ENCODE measurements at regions not wholly inside any gene's neighbourhood (a gene's known extent, or its start where the extent isn't known, plus 50 kb on each side); places are given as distances from the start of the nearest gene placed in this dataset.

DNA sequence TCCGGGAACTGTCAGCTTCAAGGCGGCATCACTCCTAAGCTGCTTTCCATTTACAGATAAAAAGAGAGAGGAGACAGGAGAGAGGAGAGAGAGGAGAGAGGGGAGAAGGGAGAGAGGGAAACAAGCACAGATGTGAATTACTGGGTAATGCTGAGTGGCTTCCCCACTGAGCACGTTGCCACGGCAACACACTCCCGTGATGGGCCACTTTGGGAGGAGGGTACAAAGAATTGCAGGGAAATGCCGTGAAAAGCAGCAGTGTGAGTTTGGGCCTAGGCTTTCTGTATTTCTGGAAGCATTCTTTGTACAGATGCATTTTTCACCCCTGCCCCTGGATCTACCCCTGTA lies 128.0 kb upstream of the IRF2BP2 start:
- Histone ChIP-seq H3K4me1 (ENCODE audit: control insufficient read depth, insufficient read depth, low read length, poor library complexity, severe bottlenecking) (no peaks in the 10 kb centered on the region), H3K27ac (ENCODE audit: insufficient read depth, low read length, poor library complexity, severe bottlenecking) (no peak overlapping the region), H3K27me3 (replicated peaks; ENCODE audit: control insufficient read depth, insufficient read depth, low read length, poor library complexity, severe bottlenecking) (no peaks in the 10 kb centered on the region), H3K9me3 (ENCODE audit: control insufficient read depth, low read length) (no peaks in the 10 kb centered on the region), H3K36me3 (ENCODE audit: control insufficient read depth, insufficient read depth, low read length) (no peaks in the 10 kb centered on the region), H3K4me3 (ENCODE audit: insufficient read depth, low read depth, low read length, poor library complexity, severe bottlenecking) (no peak overlapping the region)
- DNase-seq = no peak

GRCh38 chr1:234735916-234736315 lies 125.9 kb upstream of the IRF2BP2 start:
- H3K27ac ChIP-seq (ENCODE audit: insufficient read depth, low read length, poor library complexity, severe bottlenecking) = no peak overlapping the region
- no peaks in the 10 kb centered on the region for H3K27me3 ChIP-seq (replicated peaks; ENCODE audit: control insufficient read depth, insufficient read depth, low read length, poor library complexity, severe bottlenecking)
- no peak for DNase-seq
- no peak overlapping the region for H3K4me3 ChIP-seq (ENCODE audit: insufficient read depth, low read depth, low read length, poor library complexity, severe bottlenecking)
- no peaks in the 10 kb centered on the region for H3K36me3 ChIP-seq (ENCODE audit: control insufficient read depth, insufficient read depth, low read length)
- no peaks in the 10 kb centered on the region for H3K9me3 ChIP-seq (ENCODE audit: control insufficient read depth, low read length)
- H3K4me1 ChIP-seq (ENCODE audit: control insufficient read depth, insufficient read depth, low read length, poor library complexity, severe bottlenecking) = peaks cover 14% of the 10 kb centered on the region

- Histone ChIP-seq H3K27ac (ENCODE audit: insufficient read depth, low read length, poor library complexity, severe bottlenecking) (no peak overlapping the region), H3K4me3 (ENCODE audit: insufficient read depth, low read depth, low read length, poor library complexity, severe bottlenecking) (no peak overlapping the region), H3K36me3 (ENCODE audit: control insufficient read depth, insufficient read depth, low read length) (no peaks in the 10 kb centered on the region), H3K4me1 (ENCODE audit: control insufficient read depth, insufficient read depth, low read length, poor library complexity, severe bottlenecking) (peaks cover 18% of the 10 kb centered on the region), H3K9me3 (ENCODE audit: control insufficient read depth, low read length) (no peaks in the 10 kb centered on the region), H3K27me3 (replicated peaks; ENCODE audit: control insufficient read depth, insufficient read depth, low read length, poor library complexity, severe bottlenecking) (no peaks in the 10 kb centered on the region)
- DNase-seq = no peak
Measured at GRCh38 chr1:234735476-234735875, 125.5 kb upstream of the IRF2BP2 start.

- Histone ChIP-seq H3K27me3 (replicated peaks; ENCODE audit: control insufficient read depth, insufficient read depth, low read length, poor library complexity, severe bottlenecking) (no peaks in the 10 kb centered on the region), H3K27ac (ENCODE audit: insufficient read depth, low read length, poor library complexity, severe bottlenecking) (no peak overlapping the region), H3K4me3 (ENCODE audit: insufficient read depth, low read depth, low read length, poor library complexity, severe bottlenecking) (no peak overlapping the region), H3K4me1 (ENCODE audit: control insufficient read depth, insufficient read depth, low read length, poor library complexity, severe bottlenecking) (peaks cover 24% of the 10 kb centered on the region), H3K36me3 (ENCODE audit: control insufficient read depth, insufficient read depth, low read length) (no peaks in the 10 kb centered on the region), H3K9me3 (ENCODE audit: control insufficient read depth, low read length) (no peaks in the 10 kb centered on the region)
- DNase-seq = no peak
Measured at GRCh38 chr1:234734869-234735268, 124.9 kb upstream of the IRF2BP2 start.

DNA sequence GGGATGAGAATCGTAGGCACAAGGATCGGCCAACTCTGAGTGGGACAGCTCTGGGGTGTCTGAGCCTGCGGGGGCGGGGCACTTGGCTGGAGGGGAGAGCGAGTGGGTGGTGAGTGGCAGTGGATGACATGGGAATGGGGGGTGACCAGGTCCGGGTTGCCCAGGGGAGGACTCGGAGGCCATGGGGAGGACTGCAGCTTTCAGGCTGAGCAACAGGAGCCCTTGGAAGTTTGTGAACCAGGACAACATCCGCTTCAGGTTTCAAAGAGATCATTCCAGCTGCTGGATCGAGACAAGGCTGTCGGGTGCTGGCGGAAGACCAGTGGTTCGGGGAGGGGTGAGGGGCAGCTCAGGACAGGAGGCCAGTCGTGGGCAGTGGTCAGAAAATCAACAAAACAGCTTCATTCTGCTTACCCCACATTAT lies 124.4 kb upstream of the IRF2BP2 start:
- H3K9me3 ChIP-seq (ENCODE audit: control insufficient read depth, low read length) = no peaks in the 10 kb centered on the region

DNA sequence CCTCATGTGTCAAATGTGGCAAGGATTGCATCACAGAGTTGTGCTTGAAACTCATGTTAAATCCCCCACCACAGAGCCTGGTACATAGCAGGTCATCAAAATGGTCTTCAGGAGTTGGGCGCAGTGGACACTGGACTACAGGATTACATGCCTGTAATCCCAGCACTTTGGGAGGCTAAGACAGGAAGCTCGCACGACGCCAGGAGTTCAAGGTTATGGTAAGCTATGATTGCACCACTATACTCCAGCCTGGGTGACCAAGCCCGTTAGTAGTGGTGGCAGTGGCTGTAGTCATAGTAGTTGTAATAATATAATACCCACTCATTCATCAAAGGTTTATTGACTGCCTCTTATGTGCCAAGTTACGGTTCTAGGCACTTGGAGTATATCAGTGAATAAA lies 123.4 kb upstream of the IRF2BP2 start:
- no peak overlapping the region for H3K4me3 ChIP-seq (ENCODE audit: insufficient read depth, low read depth, low read length, poor library complexity, severe bottlenecking)
- H3K4me1 ChIP-seq (ENCODE audit: control insufficient read depth, insufficient read depth, low read length, poor library complexity, severe bottlenecking) = peaks cover 24% of the 10 kb centered on the region
- H3K9me3 ChIP-seq (ENCODE audit: control insufficient read depth, low read length) = no peaks in the 10 kb centered on the region
- no peaks in the 10 kb centered on the region for H3K36me3 ChIP-seq (ENCODE audit: control insufficient read depth, insufficient read depth, low read length)
- DNase-seq = no peak
- no peaks in the 10 kb centered on the region for H3K27me3 ChIP-seq (replicated peaks; ENCODE audit: control insufficient read depth, insufficient read depth, low read length, poor library complexity, severe bottlenecking)
- H3K27ac ChIP-seq (ENCODE audit: insufficient read depth, low read length, poor library complexity, severe bottlenecking) = no peak overlapping the region

More for the DNA sequence above, 124.4 kb upstream of the IRF2BP2 start:
- H3K27me3 ChIP-seq (replicated peaks; ENCODE audit: control insufficient read depth, insufficient read depth, low read length, poor library complexity, severe bottlenecking) = no peaks in the 10 kb centered on the region
- H3K36me3 ChIP-seq (ENCODE audit: control insufficient read depth, insufficient read depth, low read length) = no peaks in the 10 kb centered on the region
- H3K4me1 ChIP-seq (ENCODE audit: control insufficient read depth, insufficient read depth, low read length, poor library complexity, severe bottlenecking) = peaks cover 24% of the 10 kb centered on the region
- DNase-seq = no peak
- H3K27ac ChIP-seq (ENCODE audit: insufficient read depth, low read length, poor library complexity, severe bottlenecking) = no peak overlapping the region
- H3K4me3 ChIP-seq (ENCODE audit: insufficient read depth, low read depth, low read length, poor library complexity, severe bottlenecking) = no peak overlapping the region

DNA sequence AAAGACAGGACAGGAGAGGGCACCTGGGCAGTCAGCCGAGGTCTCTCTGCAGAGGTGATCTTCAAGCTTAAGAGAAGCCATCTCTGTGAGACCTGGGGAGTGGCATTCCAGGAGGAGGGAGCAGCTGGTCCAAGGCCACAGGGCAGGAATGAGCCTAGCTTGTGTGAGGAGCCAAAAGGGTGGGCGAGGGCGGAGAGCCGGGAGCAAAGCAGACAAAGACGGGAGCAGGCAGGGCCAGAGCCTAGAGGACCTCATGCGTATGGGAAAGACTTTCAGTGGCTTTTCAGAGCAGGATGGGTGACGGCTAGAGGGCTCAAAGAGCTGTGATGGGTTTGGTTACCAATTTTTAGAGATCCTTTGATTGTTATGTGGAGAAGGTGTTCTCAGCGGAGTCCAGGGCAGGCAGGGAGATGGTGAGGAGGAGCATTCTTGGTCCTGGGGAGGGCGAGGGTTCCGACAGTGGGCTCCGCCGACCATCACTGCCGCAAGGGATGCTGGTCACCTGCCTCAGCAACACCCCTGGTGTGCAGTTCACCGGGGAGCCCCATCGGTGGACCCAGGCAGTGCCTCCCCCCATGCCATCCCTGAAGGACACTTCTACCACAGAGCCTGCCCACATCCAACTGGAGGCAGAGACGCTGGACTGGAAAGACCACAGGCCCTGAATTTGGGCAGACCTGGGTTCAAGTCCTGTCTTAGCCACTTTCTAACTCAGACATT lies 122.9 kb upstream of the IRF2BP2 start:
- Histone ChIP-seq H3K9me3 (ENCODE audit: control insufficient read depth, low read length) (no peaks in the 10 kb centered on the region), H3K4me1 (ENCODE audit: control insufficient read depth, insufficient read depth, low read length, poor library complexity, severe bottlenecking) (peaks cover 24% of the 10 kb centered on the region), H3K27ac (ENCODE audit: insufficient read depth, low read length, poor library complexity, severe bottlenecking) (peak overlapping the region; percentile 68), H3K27me3 (replicated peaks; ENCODE audit: control insufficient read depth, insufficient read depth, low read length, poor library complexity, severe bottlenecking) (no peaks in the 10 kb centered on the region), H3K36me3 (ENCODE audit: control insufficient read depth, insufficient read depth, low read length) (no peaks in the 10 kb centered on the region), H3K4me3 (ENCODE audit: insufficient read depth, low read depth, low read length, poor library complexity, severe bottlenecking) (no peak overlapping the region)
- DNase-seq = no peak

- no peak for DNase-seq
- no peak overlapping the region for H3K4me3 ChIP-seq (ENCODE audit: insufficient read depth, low read depth, low read length, poor library complexity, severe bottlenecking)
- peaks cover 24% of the 10 kb centered on the region for H3K4me1 ChIP-seq (ENCODE audit: control insufficient read depth, insufficient read depth, low read length, poor library complexity, severe bottlenecking)
- H3K36me3 ChIP-seq (ENCODE audit: control insufficient read depth, insufficient read depth, low read length) = no peaks in the 10 kb centered on the region
- H3K9me3 ChIP-seq (ENCODE audit: control insufficient read depth, low read length) = no peaks in the 10 kb centered on the region
- H3K27me3 ChIP-seq (replicated peaks; ENCODE audit: control insufficient read depth, insufficient read depth, low read length, poor library complexity, severe bottlenecking) = no peaks in the 10 kb centered on the region
- H3K27ac ChIP-seq (ENCODE audit: insufficient read depth, low read length, poor library complexity, severe bottlenecking) = peak overlapping the region; percentile 68
Measured at GRCh38 chr1:234732260-234732659, 122.3 kb upstream of the IRF2BP2 start.

DNA sequence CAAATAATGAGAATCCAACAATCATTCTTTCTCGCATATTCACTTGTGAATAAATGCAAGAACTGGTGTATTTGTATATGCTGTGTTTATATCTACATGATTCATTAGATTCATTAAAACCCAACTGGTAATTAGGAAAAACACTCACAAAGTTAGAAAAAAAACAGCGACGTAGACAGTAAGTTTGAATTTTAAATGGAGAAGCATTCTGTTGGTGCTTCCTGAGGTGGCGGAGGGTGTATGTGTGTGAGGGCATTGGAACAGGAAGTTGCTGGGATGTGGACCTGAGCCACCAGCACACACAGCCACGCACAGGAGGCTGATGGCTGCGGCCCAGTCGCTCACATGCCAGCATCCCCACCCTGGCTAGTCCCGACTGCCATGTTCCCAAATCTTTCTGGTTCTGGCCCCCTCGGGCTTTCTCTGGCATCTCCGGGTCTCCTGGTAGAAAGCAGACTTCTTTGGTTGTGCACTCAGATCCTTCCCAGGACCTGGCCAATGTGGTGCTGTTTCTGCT lies 121.6 kb upstream of the IRF2BP2 start:
- H3K27me3 ChIP-seq (replicated peaks; ENCODE audit: control insufficient read depth, insufficient read depth, low read length, poor library complexity, severe bottlenecking) = no peaks in the 10 kb centered on the region
- no peak overlapping the region for H3K4me3 ChIP-seq (ENCODE audit: insufficient read depth, low read depth, low read length, poor library complexity, severe bottlenecking)
- H3K27ac ChIP-seq (ENCODE audit: insufficient read depth, low read length, poor library complexity, severe bottlenecking) = peak overlapping the region; percentile 68
- H3K9me3 ChIP-seq (ENCODE audit: control insufficient read depth, low read length) = no peaks in the 10 kb centered on the region
- H3K36me3 ChIP-seq (ENCODE audit: control insufficient read depth, insufficient read depth, low read length) = no peaks in the 10 kb centered on the region
- peaks cover 25% of the 10 kb centered on the region for H3K4me1 ChIP-seq (ENCODE audit: control insufficient read depth, insufficient read depth, low read length, poor library complexity, severe bottlenecking)
- DNase-seq = no peak

GRCh38 chr1:234730770-234731568 lies 121.0 kb upstream of the IRF2BP2 start:
- Histone ChIP-seq H3K4me1 (ENCODE audit: control insufficient read depth, insufficient read depth, low read length, poor library complexity, severe bottlenecking) (peaks cover 32% of the 10 kb centered on the region), H3K36me3 (ENCODE audit: control insufficient read depth, insufficient read depth, low read length) (no peaks in the 10 kb centered on the region), H3K4me3 (ENCODE audit: insufficient read depth, low read depth, low read length, poor library complexity, severe bottlenecking) (no peak overlapping the region), H3K27me3 (replicated peaks; ENCODE audit: control insufficient read depth, insufficient read depth, low read length, poor library complexity, severe bottlenecking) (no peaks in the 10 kb centered on the region), H3K27ac (ENCODE audit: insufficient read depth, low read length, poor library complexity, severe bottlenecking) (peak overlapping the region; percentile 68), H3K9me3 (ENCODE audit: control insufficient read depth, low read length) (no peaks in the 10 kb centered on the region)
- DNase-seq = peak in 1 of 3 donors; percentile 44

Data from effector memory CD4-positive, alpha-beta T cell (primary cell).